CD14-positive monocyte (primary cell): ENCODE measurements at regions not wholly inside any gene's neighbourhood (a gene's known extent, or its start where the extent isn't known, plus 50 kb on each side); places are given as distances from the start of the nearest gene placed in this dataset.

ENCODE experiments used
- DNase-seq, 3 donors: peaks; one replicate each; pipeline ENCODE4 v3.0.0-alpha.2; 2011 to 2022
- H2AFZ ChIP-seq: 2 replicates; pipeline ENCODE4 v1.6.0; 2012; ENCODE audit warnings: mild to moderate bottlenecking, low read depth, low read length, inconsistent platforms; ENCODE audit not compliant: insufficient read depth, poor library complexity, severe bottlenecking
- H3K27ac ChIP-seq, 2 donors: 1 replicate in 1 of 2; 2 replicates in 1 of 2; pipeline ENCODE4 v1.5.1; 2012 to 2013; ENCODE audit warnings: low read length in 2 of 2, control low read depth in 1 of 2, inconsistent platforms in 1 of 2, low read depth in 1 of 2, mild to moderate bottlenecking in 1 of 2
- H3K27me3 ChIP-seq, 2 donors: one replicate each; pipeline versions ENCODE4 v1.6.0 to v1.6.1; 2011 to 2013; ENCODE audit warnings: low read length in 2 of 2; ENCODE audit not compliant: control insufficient read depth in 2 of 2, insufficient read depth in 2 of 2
- H3K36me3 ChIP-seq, 2 donors: replicated peaks in 1 of 2; 1 replicate in 1 of 2; 2 replicates in 1 of 2; pipeline versions ENCODE4 v1.5.1 to v1.6.1; 2012 to 2013; ENCODE audit warnings: low read length in 2 of 2, control low read depth in 1 of 2, inconsistent platforms in 1 of 2, mild to moderate bottlenecking in 1 of 2; ENCODE audit not compliant: insufficient read depth in 2 of 2, control insufficient read depth in 1 of 2
- H3K4me1 ChIP-seq, 2 donors: 1 replicate in 1 of 2; 2 replicates in 1 of 2; pipeline versions ENCODE4 v1.5.1 to v1.6.1; 2012 to 2013; ENCODE audit warnings: low read length in 2 of 2, control low read depth in 1 of 2, inconsistent platforms in 1 of 2, mild to moderate bottlenecking in 1 of 2, moderate library complexity in 1 of 2; ENCODE audit not compliant: insufficient read depth in 2 of 2, control insufficient read depth in 1 of 2
- H3K4me2 ChIP-seq: replicated peaks from 2 replicates; pipeline ENCODE3; 2012; ENCODE audit warnings: low read length, moderate library complexity, mild to moderate bottlenecking; ENCODE audit not compliant: poor library complexity, severe bottlenecking; ENCODE audit errors: extremely low read depth
- H3K4me3 ChIP-seq, 3 experiments: fragments of 200-600 bp in 1 of 3; sonication (generic) in 1 of 3; replicated peaks in 1 of 3; 1 replicate in 2 of 3; 2 replicates in 1 of 3; pipeline ENCODE4 v1.5.1; 2011 to 2013; ENCODE audit warnings: low read length in 3 of 3, mild to moderate bottlenecking in 3 of 3, control low read depth in 2 of 3, low read depth in 2 of 3, inconsistent platforms in 1 of 3, moderate library complexity in 1 of 3
- H3K79me2 ChIP-seq: 2 replicates; pipeline ENCODE4 v1.6.0; 2012; ENCODE audit warnings: mild to moderate bottlenecking, control low read depth, inconsistent platforms, low read length, moderate library complexity; ENCODE audit not compliant: insufficient read depth
- H3K9ac ChIP-seq: 2 replicates; pipeline ENCODE4 v1.6.0; 2017; ENCODE audit warnings: low read length, mild to moderate bottlenecking; ENCODE audit not compliant: insufficient read depth, poor library complexity, severe bottlenecking
- H3K9me3 ChIP-seq, 2 donors: replicated peaks in 1 of 2; 1 replicate in 1 of 2; 2 replicates in 1 of 2; pipeline versions ENCODE4 v1.5.1 to v1.6.1; 2012 to 2013; ENCODE audit warnings: low read length in 2 of 2, control low read depth in 1 of 2; ENCODE audit not compliant: control insufficient read depth in 1 of 2, insufficient read depth in 1 of 2
- H4K20me1 ChIP-seq: 2 replicates; pipeline ENCODE4 v1.6.0; 2012; ENCODE audit warnings: mild to moderate bottlenecking, low read length, control low read depth, moderate library complexity; ENCODE audit not compliant: insufficient read depth
- H3K27ac Mint-ChIP-seq, 7 donors: one replicate each; pipeline ENCODE4 v1.8.0; 2020; ENCODE audit warnings: mild to moderate bottlenecking in 7 of 7, mixed read lengths in 7 of 7, moderate library complexity in 6 of 7, inconsistent platforms in 2 of 7
- H3K27me3 Mint-ChIP-seq, 3 donors: one replicate each; pipeline ENCODE4 v1.8.0; 2021 to 2022; ENCODE audit warnings: low read depth in 3 of 3, mild to moderate bottlenecking in 3 of 3, mixed read lengths in 3 of 3, moderate library complexity in 3 of 3, inconsistent platforms in 1 of 3
- H3K36me3 Mint-ChIP-seq, 2 donors: one replicate each; pipeline ENCODE4 v1.8.0; 2020; ENCODE audit warnings: mixed read lengths in 2 of 2, inconsistent platforms in 1 of 2, mild to moderate bottlenecking in 1 of 2
- H3K4me1 Mint-ChIP-seq: one replicate; pipeline ENCODE4 v1.8.0; 2020; ENCODE audit warnings: mild to moderate bottlenecking, mixed read lengths
- H3K4me3 Mint-ChIP-seq, 2 donors: one replicate each; pipeline ENCODE4 v1.8.0; 2020; ENCODE audit warnings: mild to moderate bottlenecking in 2 of 2, mixed read lengths in 2 of 2, moderate library complexity in 1 of 2
- H3K9me3 Mint-ChIP-seq, 7 donors: one replicate each; pipeline ENCODE4 v1.8.0; 2020 to 2022; ENCODE audit warnings: mixed read lengths in 7 of 7, mild to moderate bottlenecking in 6 of 7, moderate library complexity in 6 of 7, inconsistent platforms in 2 of 7
- WGBS: methylation state at CpG from one replicate; pipeline ENCODE4 v1.1.5; 2013; ENCODE audit warnings: missing lambda C conversion rate; ENCODE audit not compliant: insufficient coverage; 5-methylcytosine and 5-hydroxymethylcytosine counted together
- intact Hi-C, 2 donors: fragments of 100-400 bp; cut with micrococcal nuclease; formaldehyde crosslinking; loops; one replicate each; pipeline versions ENCODE4 v1.15.0 to v1.15.1; 2023
- TF ChIP-seq, protein P1 (sequence below): fragments of 200-600 bp; IDR thresholded peaks from one replicate; pipeline ENCODE4 v1.8.0; 2022; ENCODE audit warnings: antibody characterized with exemption, mild to moderate bottlenecking

GRCh38 chr19:28307487-28307886 is 905.5 kb downstream of the UQCRFS1 start:
- H3K36me3 Mint-ChIP-seq: no peaks in the 10 kb centered on the region
- H4K20me1 ChIP-seq: no peaks in the 10 kb centered on the region
- no peak overlapping the region for H3K27ac Mint-ChIP-seq
- H3K4me1 Mint-ChIP-seq: no peaks in the 10 kb centered on the region
- H3K4me2 ChIP-seq: no peak overlapping the region
- TF ChIP-seq, protein P1, sequence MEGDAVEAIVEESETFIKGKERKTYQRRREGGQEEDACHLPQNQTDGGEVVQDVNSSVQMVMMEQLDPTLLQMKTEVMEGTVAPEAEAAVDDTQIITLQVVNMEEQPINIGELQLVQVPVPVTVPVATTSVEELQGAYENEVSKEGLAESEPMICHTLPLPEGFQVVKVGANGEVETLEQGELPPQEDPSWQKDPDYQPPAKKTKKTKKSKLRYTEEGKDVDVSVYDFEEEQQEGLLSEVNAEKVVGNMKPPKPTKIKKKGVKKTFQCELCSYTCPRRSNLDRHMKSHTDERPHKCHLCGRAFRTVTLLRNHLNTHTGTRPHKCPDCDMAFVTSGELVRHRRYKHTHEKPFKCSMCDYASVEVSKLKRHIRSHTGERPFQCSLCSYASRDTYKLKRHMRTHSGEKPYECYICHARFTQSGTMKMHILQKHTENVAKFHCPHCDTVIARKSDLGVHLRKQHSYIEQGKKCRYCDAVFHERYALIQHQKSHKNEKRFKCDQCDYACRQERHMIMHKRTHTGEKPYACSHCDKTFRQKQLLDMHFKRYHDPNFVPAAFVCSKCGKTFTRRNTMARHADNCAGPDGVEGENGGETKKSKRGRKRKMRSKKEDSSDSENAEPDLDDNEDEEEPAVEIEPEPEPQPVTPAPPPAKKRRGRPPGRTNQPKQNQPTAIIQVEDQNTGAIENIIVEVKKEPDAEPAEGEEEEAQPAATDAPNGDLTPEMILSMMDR: no peak
- no peak overlapping the region for H3K4me3 Mint-ChIP-seq
- H2AFZ ChIP-seq: no peak overlapping the region
- peaks cover 0 to 15% (median 4%) of the 10 kb centered on the region in 7 donors for H3K9me3 Mint-ChIP-seq
- H3K4me3 ChIP-seq: no peak overlapping the region
- no peaks in the 10 kb centered on the region for H3K27me3 ChIP-seq
- no peaks in the 10 kb centered on the region for H3K4me1 ChIP-seq
- no peaks in the 10 kb centered on the region for H3K79me2 ChIP-seq
- no peak for DNase-seq
- intact Hi-C loops: no loop called here
- no peaks in the 10 kb centered on the region for H3K9me3 ChIP-seq
- H3K36me3 ChIP-seq: no peaks in the 10 kb centered on the region
- no peak overlapping the region for H3K27ac ChIP-seq
- peaks cover 0 to 2% (median 0%) of the 10 kb centered on the region in 3 donors for H3K27me3 Mint-ChIP-seq
- 67% methylated on average over 1 of the region's 2 CpGs for WGBS
- no peak overlapping the region for H3K9ac ChIP-seq

DNA sequence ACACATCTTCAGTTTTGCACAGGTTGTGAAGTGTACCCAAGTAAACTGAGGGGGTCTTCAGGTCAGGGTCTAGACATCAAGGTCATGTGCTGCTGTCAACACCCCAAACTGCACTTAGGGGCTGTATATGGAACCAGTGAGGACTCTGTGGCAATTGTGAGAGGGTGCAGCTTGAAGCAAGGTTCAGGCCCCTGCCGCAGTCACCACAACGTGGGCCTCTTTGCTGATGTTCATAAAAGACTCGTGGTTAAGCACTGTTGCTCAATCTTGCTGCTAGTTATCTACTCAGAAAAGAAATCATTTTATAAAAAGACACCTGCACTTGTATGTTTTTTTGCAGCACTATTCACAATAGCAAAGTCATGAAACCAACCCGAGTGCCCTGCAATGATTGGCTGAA is 907.4 kb downstream of the UQCRFS1 start:
- no peaks in the 10 kb centered on the region for H3K4me1 Mint-ChIP-seq
- Histone ChIP-seq H3K4me2 (no peak overlapping the region), H3K27me3 (no peaks in the 10 kb centered on the region), H4K20me1 (no peaks in the 10 kb centered on the region), H3K9ac (no peak overlapping the region), H3K36me3 (no peaks in the 10 kb centered on the region), H3K27ac (no peak overlapping the region), H2AFZ (no peak overlapping the region), H3K9me3 (no peaks in the 10 kb centered on the region), H3K79me2 (no peaks in the 10 kb centered on the region), H3K4me3 (no peak overlapping the region), H3K4me1 (no peaks in the 10 kb centered on the region)
- peaks cover 0 to 2% (median 0%) of the 10 kb centered on the region in 3 donors for H3K27me3 Mint-ChIP-seq
- DNase-seq: no peak
- 47% methylated on average over 2 of the region's 4 CpGs for WGBS
- H3K36me3 Mint-ChIP-seq: no peaks in the 10 kb centered on the region
- peaks cover 0 to 15% (median 4%) of the 10 kb centered on the region in 7 donors for H3K9me3 Mint-ChIP-seq
- H3K4me3 Mint-ChIP-seq: no peak overlapping the region
- TF ChIP-seq, protein P1: no peak
- intact Hi-C loops: no loop called here
- H3K27ac Mint-ChIP-seq: no peak overlapping the region
